Mesendoderm (in vitro differentiated cells): ENCODE measurements at regions not wholly inside any gene's neighbourhood (a gene's known extent, or its start where the extent isn't known, plus 50 kb on each side); places are given as distances from the start of the nearest gene placed in this dataset.
A peak's percentile ranks its signal among the peaks of the same experiment; 100 is the strongest.
"Not testable (repeated sequence)": the region's sequence is repeated elsewhere in the genome, so short reads cannot be mapped to it uniquely, and the experiment has no call there.

Experiments used
- DNase-seq: peaks from one replicate; pipeline ENCODE4 v3.0.0; 2013
- H2AK5ac ChIP-seq: 2 replicates; pipeline ENCODE4 v1.6.1; 2013; ENCODE audit warnings: low read length, inconsistent platforms
- H2BK120ac ChIP-seq: 2 replicates; pipeline ENCODE4 v1.6.1; 2013; ENCODE audit warnings: low read depth, mild to moderate bottlenecking, low read length, moderate library complexity, mixed read lengths
- H2BK15ac ChIP-seq: replicated peaks from 2 replicates; pipeline ENCODE4 v1.6.1; 2013; ENCODE audit warnings: low read depth, mild to moderate bottlenecking, moderate library complexity
- H2BK5ac ChIP-seq: 2 replicates; pipeline ENCODE4 v1.6.1; 2013; ENCODE audit warnings: low read length, inconsistent platforms
- H3K18ac ChIP-seq: 2 replicates; pipeline ENCODE4 v1.6.1; 2013; ENCODE audit warnings: mild to moderate bottlenecking, low read length, mixed read lengths
- H3K23ac ChIP-seq: one replicate; pipeline ENCODE4 v1.6.1; 2013; ENCODE audit warnings: low read length
- H3K27ac ChIP-seq: 2 replicates; pipeline ENCODE4 v1.5.1; 2013; ENCODE audit warnings: low read depth, mild to moderate bottlenecking, inconsistent platforms, low read length, moderate library complexity
- H3K27me3 ChIP-seq: 2 replicates; pipeline ENCODE4 v1.6.1; 2013; ENCODE audit warnings: low read length, control low read depth, mild to moderate bottlenecking, inconsistent platforms; ENCODE audit not compliant: insufficient read depth, poor library complexity
- H3K36me3 ChIP-seq: 2 replicates; pipeline ENCODE4 v1.6.1; 2013; ENCODE audit warnings: low read length, inconsistent platforms; ENCODE audit not compliant: control insufficient read depth, insufficient read depth
- H3K4ac ChIP-seq: one replicate; pipeline ENCODE4 v1.6.1; 2013; ENCODE audit warnings: low read depth, mild to moderate bottlenecking, low read length, moderate library complexity
- H3K4me1 ChIP-seq: 2 replicates; pipeline ENCODE4 v1.6.1; 2013; ENCODE audit warnings: low read depth, low read length, inconsistent platforms; ENCODE audit not compliant: control insufficient read depth
- H3K4me2 ChIP-seq: 2 replicates; pipeline ENCODE4 v1.6.1; 2013; ENCODE audit warnings: low read length
- H3K4me3 ChIP-seq: 2 replicates; pipeline ENCODE4 v1.5.1; 2013; ENCODE audit warnings: mild to moderate bottlenecking, low read length
- H3K56ac ChIP-seq: one replicate; pipeline ENCODE4 v1.6.1; 2013; ENCODE audit warnings: low read length
- H3K79me1 ChIP-seq: 2 replicates; pipeline ENCODE4 v1.6.1; 2013; ENCODE audit warnings: low read length, inconsistent platforms
- H3K79me2 ChIP-seq: 2 replicates; pipeline ENCODE4 v1.6.1; 2013; ENCODE audit warnings: mild to moderate bottlenecking, low read length; ENCODE audit not compliant: control insufficient read depth, insufficient read depth
- H3K9ac ChIP-seq: 2 replicates; pipeline ENCODE4 v1.6.1; 2013; ENCODE audit warnings: low read length, inconsistent platforms
- H4K5ac ChIP-seq: one replicate; pipeline ENCODE4 v1.6.1; 2013; ENCODE audit warnings: low read length
- H4K8ac ChIP-seq: one replicate; pipeline ENCODE4 v1.6.1; 2013; ENCODE audit warnings: low read depth, mild to moderate bottlenecking, control low read depth, low read length, moderate library complexity
- WGBS: extraction: QIAGEN DNeasy Blood & Tissue Kit; methylation state at CpG from one replicate; pipeline ENCODE4 v1.1.7; 2013; ENCODE audit warnings: low lambda C conversion rate, missing lambda C conversion rate; ENCODE audit not compliant: insufficient coverage; ENCODE audit errors: extremely low coverage; 5-methylcytosine and 5-hydroxymethylcytosine counted together

DNA sequence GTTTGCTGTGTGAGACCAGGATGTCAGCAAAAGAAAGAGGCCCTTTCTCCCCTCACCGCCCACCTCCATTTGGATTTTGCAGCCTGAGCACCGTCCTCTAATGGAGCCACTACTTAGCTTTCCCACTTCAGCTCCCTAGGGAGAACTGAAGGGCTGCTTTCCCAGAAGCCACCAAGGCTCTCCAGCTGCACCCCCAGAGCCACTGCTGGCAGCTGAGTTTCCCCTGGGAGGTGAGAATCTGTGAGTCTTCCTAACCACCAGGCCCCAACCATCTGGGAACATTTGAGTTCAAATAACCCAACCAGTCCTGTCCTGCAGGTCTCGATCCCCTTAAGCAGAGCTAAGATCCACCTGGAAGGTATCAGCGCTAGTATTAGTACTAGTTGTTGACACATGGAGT is 173.1 kb upstream of the USP9X start:
- no peaks in the 10 kb centered on the region for H3K36me3 ChIP-seq
- no peak for DNase-seq
- H3K4me2 ChIP-seq: no peak overlapping the region
- H2BK5ac ChIP-seq: no peak overlapping the region
- WGBS: no CpG with 5 or more reads among the region's 4 CpGs
- H2AK5ac ChIP-seq: no peak overlapping the region
- H3K9ac ChIP-seq: no peak overlapping the region
- no peak overlapping the region for H3K4ac ChIP-seq
- no peak overlapping the region for H4K5ac ChIP-seq
- H3K79me1 ChIP-seq: no peaks in the 10 kb centered on the region
- no peak overlapping the region for H2BK15ac ChIP-seq
- no peak overlapping the region for H3K4me3 ChIP-seq
- no peaks in the 10 kb centered on the region for H3K79me2 ChIP-seq
- H3K27ac ChIP-seq: no peak overlapping the region
- no peak overlapping the region for H2BK120ac ChIP-seq
- no peaks in the 10 kb centered on the region for H3K27me3 ChIP-seq
- no peaks in the 10 kb centered on the region for H3K4me1 ChIP-seq
- peak overlapping the region; percentile 15 for H3K56ac ChIP-seq
- no peak overlapping the region for H3K23ac ChIP-seq
- H3K18ac ChIP-seq: no peak overlapping the region
- no peak overlapping the region for H4K8ac ChIP-seq

DNA sequence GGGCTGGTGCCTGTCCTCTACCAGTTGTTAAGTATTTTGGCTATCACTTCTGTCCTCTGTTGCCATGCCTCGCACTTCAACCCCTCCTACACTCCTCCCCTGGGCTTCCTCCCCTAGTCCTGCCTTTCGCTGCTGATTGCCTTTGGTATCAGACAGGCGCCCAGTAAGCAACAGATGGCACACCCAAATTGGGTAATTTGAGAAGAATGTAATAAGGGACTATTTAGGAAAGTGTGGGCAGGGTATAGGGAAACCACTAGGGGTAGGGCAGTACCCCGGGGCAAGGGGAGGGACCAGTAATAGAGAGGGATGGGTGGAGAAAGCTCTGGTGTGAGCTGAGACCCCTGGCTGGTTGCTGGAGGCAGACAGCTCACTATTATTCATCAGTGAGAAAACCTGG is 172.7 kb upstream of the USP9X start:
- no peak overlapping the region for H3K18ac ChIP-seq
- H3K4me3 ChIP-seq: no peak overlapping the region
- no peak overlapping the region for H2BK5ac ChIP-seq
- no peaks in the 10 kb centered on the region for H3K27me3 ChIP-seq
- H4K5ac ChIP-seq: no peak overlapping the region
- H3K79me2 ChIP-seq: no peaks in the 10 kb centered on the region
- no peak overlapping the region for H3K4ac ChIP-seq
- WGBS: no CpG with 5 or more reads among the region's 4 CpGs
- H3K23ac ChIP-seq: no peak overlapping the region
- H3K4me2 ChIP-seq: no peak overlapping the region
- no peak overlapping the region for H2BK15ac ChIP-seq
- no peak overlapping the region for H4K8ac ChIP-seq
- H2AK5ac ChIP-seq: no peak overlapping the region
- no peaks in the 10 kb centered on the region for H3K4me1 ChIP-seq
- no peak overlapping the region for H2BK120ac ChIP-seq
- H3K79me1 ChIP-seq: no peaks in the 10 kb centered on the region
- H3K56ac ChIP-seq: no peak overlapping the region
- H3K27ac ChIP-seq: no peak overlapping the region
- H3K9ac ChIP-seq: no peak overlapping the region
- no peaks in the 10 kb centered on the region for H3K36me3 ChIP-seq
- no peak for DNase-seq

DNA sequence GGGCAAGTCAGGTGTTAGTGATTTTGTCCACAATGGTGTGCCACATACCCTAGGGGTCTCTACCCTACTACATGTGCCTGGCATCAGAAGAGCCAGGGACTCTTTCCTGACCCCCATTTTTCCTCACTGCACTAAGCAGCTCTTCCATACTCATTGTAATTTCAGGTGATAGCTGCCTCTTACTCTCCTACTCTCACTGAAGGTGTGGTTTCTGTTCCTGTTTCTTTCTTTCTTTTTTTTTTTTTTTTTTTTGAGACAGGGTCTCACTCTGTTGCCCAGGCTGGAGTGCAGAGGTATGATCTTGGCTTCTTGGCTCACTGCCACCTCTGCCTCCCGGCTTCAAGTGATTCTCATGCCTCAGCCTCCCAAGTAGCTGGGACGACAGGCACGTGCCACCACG is 164.9 kb upstream of the USP9X start:
- Histone ChIP-seq H3K9ac (no peak overlapping the region), H2AK5ac (no peak overlapping the region), H3K4ac (no peak overlapping the region), H3K4me3 (no peak overlapping the region), H3K79me1 (no peaks in the 10 kb centered on the region), H3K23ac (no peak overlapping the region), H3K4me1 (no peaks in the 10 kb centered on the region), H3K56ac (no peak overlapping the region), H2BK15ac (no peak overlapping the region), H3K27ac (no peak overlapping the region), H3K4me2 (no peak overlapping the region), H4K5ac (no peak overlapping the region), H2BK120ac (no peak overlapping the region), H3K27me3 (no peaks in the 10 kb centered on the region), H3K36me3 (no peaks in the 10 kb centered on the region), H2BK5ac (no peak overlapping the region), H3K79me2 (no peaks in the 10 kb centered on the region), H3K18ac (no peak overlapping the region), H4K8ac (no peak overlapping the region)
- WGBS: no CpG with 5 or more reads among the region's 4 CpGs
- DNase-seq: no peak

DNA sequence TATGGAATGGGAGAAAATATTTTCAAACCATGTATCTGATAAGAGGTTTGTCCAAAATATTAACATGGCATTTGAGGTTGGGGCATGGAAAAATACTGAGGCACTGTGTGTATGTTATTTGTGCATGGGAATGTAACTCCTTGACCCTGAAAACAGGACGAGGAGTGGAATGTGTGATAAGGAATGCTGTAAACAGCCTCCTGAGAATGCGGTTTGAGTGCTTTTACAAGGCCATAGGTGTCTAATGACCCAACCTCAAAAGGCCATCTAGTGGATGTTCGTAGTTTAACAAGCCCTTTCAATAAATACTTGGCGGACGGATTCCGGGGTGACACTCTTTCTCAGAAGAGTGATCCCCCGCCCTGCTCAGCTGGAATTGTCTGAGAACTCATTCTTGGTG is 162.9 kb upstream of the USP9X start:
- H2BK5ac ChIP-seq: no peak overlapping the region
- H3K4me2 ChIP-seq: no peak overlapping the region
- H3K36me3 ChIP-seq: no peaks in the 10 kb centered on the region
- no peak overlapping the region for H2AK5ac ChIP-seq
- H3K56ac ChIP-seq: no peak overlapping the region
- H3K23ac ChIP-seq: no peak overlapping the region
- DNase-seq: peak; percentile 77
- H3K9ac ChIP-seq: no peak overlapping the region
- no peak overlapping the region for H3K18ac ChIP-seq
- no peaks in the 10 kb centered on the region for H3K79me2 ChIP-seq
- H3K4me3 ChIP-seq: no peak overlapping the region
- H4K8ac ChIP-seq: no peak overlapping the region
- no peak overlapping the region for H3K4ac ChIP-seq
- no peaks in the 10 kb centered on the region for H3K79me1 ChIP-seq
- H3K27ac ChIP-seq: no peak overlapping the region
- H3K27me3 ChIP-seq: no peaks in the 10 kb centered on the region
- no peak overlapping the region for H2BK120ac ChIP-seq
- H3K4me1 ChIP-seq: no peaks in the 10 kb centered on the region
- H2BK15ac ChIP-seq: no peak overlapping the region
- H4K5ac ChIP-seq: no peak overlapping the region
- WGBS: no CpG with 5 or more reads among the region's 7 CpGs

DNA sequence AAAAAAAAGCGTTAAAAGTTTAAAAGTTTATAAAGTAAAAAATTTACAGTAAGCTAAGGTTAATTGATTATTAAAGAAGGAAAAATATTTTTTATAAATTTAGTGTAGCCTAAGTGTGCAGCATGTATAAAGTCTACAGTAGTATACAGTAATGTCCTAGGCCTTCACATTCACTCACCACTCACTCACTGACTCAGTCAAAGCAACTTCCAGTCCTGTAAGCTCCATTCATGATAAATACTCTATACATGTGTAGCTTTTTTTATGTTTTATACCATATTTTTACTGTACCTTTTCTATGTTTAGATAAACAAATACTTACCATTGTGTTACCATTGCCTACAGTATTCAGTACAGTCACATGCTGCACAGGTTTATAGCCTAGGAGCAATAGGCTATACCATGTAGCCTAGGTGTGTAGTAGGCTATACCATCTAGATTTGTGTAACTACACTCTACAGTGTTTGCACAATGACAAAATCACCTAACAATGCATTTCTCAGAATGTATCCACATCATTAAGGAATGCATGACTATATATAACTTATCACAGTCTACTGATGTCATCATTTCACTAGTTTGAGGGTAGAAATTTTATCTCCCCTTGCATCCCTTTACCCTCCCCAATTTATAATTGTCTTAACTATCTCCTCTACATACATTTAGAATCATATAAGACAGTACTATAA is 158.4 kb upstream of the USP9X start:
- H3K27ac ChIP-seq, DNase-seq, H3K79me1 ChIP-seq, H3K4me3 ChIP-seq, H3K79me2 ChIP-seq, H3K23ac ChIP-seq, H4K8ac ChIP-seq, H3K4me2 ChIP-seq, H3K4me1 ChIP-seq, H2BK5ac ChIP-seq, H2BK120ac ChIP-seq, H3K56ac ChIP-seq, H3K27me3 ChIP-seq, H2BK15ac ChIP-seq, H3K4ac ChIP-seq, H4K5ac ChIP-seq, H3K18ac ChIP-seq, H3K36me3 ChIP-seq, H3K9ac ChIP-seq, H2AK5ac ChIP-seq: not testable (repeated sequence)
- WGBS: 100% methylated on average over 1 of the region's 1 CpG

DNA sequence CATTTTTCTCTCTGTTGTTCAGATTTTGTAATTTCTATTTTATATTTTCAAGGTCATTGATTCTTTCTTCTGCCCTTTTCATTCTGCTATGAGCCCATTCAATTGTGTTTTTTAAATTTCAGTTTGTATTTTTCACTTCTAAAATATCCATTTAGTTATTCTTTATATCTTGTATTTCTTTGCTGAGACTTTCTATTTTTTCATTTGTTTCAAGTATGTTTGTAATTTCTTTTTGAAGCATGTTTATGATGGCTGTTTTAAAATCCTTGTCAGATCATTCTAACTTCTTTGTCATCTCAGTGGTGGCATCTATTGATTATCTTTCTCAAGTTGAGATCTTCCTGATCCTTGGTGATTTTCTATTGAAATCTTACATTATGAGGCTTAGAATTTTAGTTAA is 157.2 kb upstream of the USP9X start:
- Histone ChIP-seq H2BK5ac (no peak overlapping the region), H3K79me2 (no peaks in the 10 kb centered on the region), H3K18ac (no peak overlapping the region), H3K27me3 (no peaks in the 10 kb centered on the region), H3K23ac (no peak overlapping the region), H3K4me2 (no peak overlapping the region), H3K9ac (no peak overlapping the region), H3K4me1 (no peaks in the 10 kb centered on the region), H3K36me3 (no peaks in the 10 kb centered on the region), H2AK5ac (no peak overlapping the region), H4K8ac (no peak overlapping the region), H2BK15ac (no peak overlapping the region), H3K79me1 (no peaks in the 10 kb centered on the region), H4K5ac (no peak overlapping the region), H3K4ac (no peak overlapping the region), H3K56ac (no peak overlapping the region), H3K27ac (no peak overlapping the region), H3K4me3 (no peak overlapping the region), H2BK120ac (no peak overlapping the region)
- no peak for DNase-seq
